ENCODE measurements at regions not wholly inside any gene's neighbourhood (a gene's known extent, or its start where the extent isn't known, plus 50 kb on each side); places are given as distances from the start of the nearest gene placed in this dataset.

- H3K27ac ChIP-seq: no peak overlapping the region
- intact Hi-C loops (cut with DNase I): no loop called here
- ATAC-seq: no peak
- H3K36me3 ChIP-seq (ENCODE audit: insufficient read depth in 1 of 2, low read depth in 1 of 2): no peaks in the 10 kb centered on the region
- no peak for TF ChIP-seq CTCF (IDR thresholded peaks at IDR 0.05)
- no peaks in the 10 kb centered on the region for H3K4me1 ChIP-seq
- H3K4me3 ChIP-seq: no peak overlapping the region
- 88 to 100% (median 96%) methylated on average over 1 of the region's 1 CpG for WGBS, 3 donors
- no peaks in the 10 kb centered on the region for H3K9me3 ChIP-seq
- peaks cover 0 to 3% (median 0%) of the 10 kb centered on the region in 3 donors for H3K27me3 ChIP-seq (ENCODE audit: insufficient read depth in 3 of 3, low read length in 2 of 3)
- no peak for DNase-seq
These were observed 575.6 kb upstream of the MKI67 start for GRCh38 chr10:128701837-128702236.

GRCh38 chr10:128704716-128705115 lies 578.5 kb upstream of the MKI67 start:
- ATAC-seq (no peak), DNase-seq (no peak)
- WGBS, 3 donors: 60 to 83% (median 72%) methylated on average over 1 of the region's 1 CpG
- H3K27ac ChIP-seq: no peak overlapping the region
- H3K4me3 ChIP-seq: no peak overlapping the region
- TF ChIP-seq CTCF (IDR thresholded peaks at IDR 0.05): no peak
- H3K9me3 ChIP-seq: no peaks in the 10 kb centered on the region
- no peaks in the 10 kb centered on the region for H3K36me3 ChIP-seq (ENCODE audit: insufficient read depth in 1 of 2, low read depth in 1 of 2)
- H3K4me1 ChIP-seq: no peaks in the 10 kb centered on the region
- intact Hi-C loops (cut with DNase I): no loop called here
- peaks cover 0 to 3% (median 0%) of the 10 kb centered on the region in 3 donors for H3K27me3 ChIP-seq (ENCODE audit: insufficient read depth in 3 of 3, low read length in 2 of 3)

GRCh38 chr10:128708182-128708581 lies 582.0 kb upstream of the MKI67 start:
- no peak for ATAC-seq
- H3K36me3 ChIP-seq (ENCODE audit: insufficient read depth in 1 of 2, low read depth in 1 of 2): no peaks in the 10 kb centered on the region
- no peak for DNase-seq
- H3K9me3 ChIP-seq: no peaks in the 10 kb centered on the region
- H3K27ac ChIP-seq: no peak overlapping the region
- H3K4me1 ChIP-seq: no peaks in the 10 kb centered on the region
- 78 to 81% (median 78%) methylated on average over 9 of the region's 9 CpGs for WGBS, 3 donors
- no peak overlapping the region for H3K4me3 ChIP-seq
- no peak for TF ChIP-seq CTCF (IDR thresholded peaks at IDR 0.05)
- intact Hi-C loops (cut with DNase I): no loop called here
- no peaks in the 10 kb centered on the region for H3K27me3 ChIP-seq (ENCODE audit: insufficient read depth in 3 of 3, low read length in 2 of 3)

GRCh38 chr10:128709686-128710085 lies 583.5 kb upstream of the MKI67 start:
- no peaks in the 10 kb centered on the region for H3K36me3 ChIP-seq (ENCODE audit: insufficient read depth in 1 of 2, low read depth in 1 of 2)
- 84 to 89% (median 87%) methylated on average over 12 of the region's 12 CpGs for WGBS, 3 donors
- intact Hi-C loops (cut with DNase I): no loop called here

More at GRCh38 chr10:128709686-128710085, 583.5 kb upstream of the MKI67 start:
- TF ChIP-seq CTCF (IDR thresholded peaks at IDR 0.05): no peak
- ATAC-seq: no peak
- DNase-seq: no peak
- Histone ChIP-seq H3K27me3 (ENCODE audit: insufficient read depth in 3 of 3, low read length in 2 of 3) (no peaks in the 10 kb centered on the region), H3K4me1 (no peaks in the 10 kb centered on the region), H3K4me3 (no peak overlapping the region), H3K27ac (no peak overlapping the region), H3K9me3 (no peaks in the 10 kb centered on the region)
